Left lobe of liver (tissue), 2 donors: ENCODE measurements at regions not wholly inside any gene's neighbourhood (a gene's known extent, or its start where the extent isn't known, plus 50 kb on each side); places are given as distances from the start of the nearest gene placed in this dataset.
A peak's percentile ranks its signal among the peaks of the same experiment; 100 is the strongest.
"Not testable (repeated sequence)": the region's sequence is repeated elsewhere in the genome, so short reads cannot be mapped to it uniquely, and the experiment has no call there.

Experiments
- ATAC-seq: fragments of 200-7000 bp; cut with Tn5 transposase; one replicate; pipeline ENCODE4 v1.9.1; 2020; ENCODE audit warnings: mild to moderate bottlenecking, moderate library complexity
- DNase-seq: peaks from one replicate; pipeline ENCODE4 v3.0.0-alpha.2; 2020; ENCODE audit warnings: low spot score
- donor health status: DM: no; HTN: no; CAD: no; lungs with moderate emphysema.
- donor health status: DM: no; HTN: yes; CAD: no.

DNA sequence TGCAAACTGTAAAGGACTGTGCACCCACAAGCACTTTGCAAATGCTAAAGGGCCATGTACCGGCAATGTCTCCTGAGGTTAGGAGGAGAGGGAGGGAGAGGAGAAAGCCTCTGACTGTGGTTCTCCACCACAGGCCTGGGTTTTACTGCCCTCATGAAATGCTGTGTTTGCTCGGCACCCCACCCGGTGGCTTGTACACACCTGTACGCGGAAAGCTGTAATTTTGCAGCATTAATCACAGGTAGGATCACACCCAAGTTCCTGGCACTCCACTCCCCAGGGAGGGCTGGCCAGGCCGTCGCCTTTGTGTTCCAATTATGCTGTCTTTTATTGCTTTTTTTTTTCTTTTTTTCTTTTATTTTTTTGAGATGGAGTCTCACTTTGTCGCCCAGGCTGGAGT is 78.5 kb upstream of the MYL10 start:
- no peak for ATAC-seq
- no peak for DNase-seq

DNA sequence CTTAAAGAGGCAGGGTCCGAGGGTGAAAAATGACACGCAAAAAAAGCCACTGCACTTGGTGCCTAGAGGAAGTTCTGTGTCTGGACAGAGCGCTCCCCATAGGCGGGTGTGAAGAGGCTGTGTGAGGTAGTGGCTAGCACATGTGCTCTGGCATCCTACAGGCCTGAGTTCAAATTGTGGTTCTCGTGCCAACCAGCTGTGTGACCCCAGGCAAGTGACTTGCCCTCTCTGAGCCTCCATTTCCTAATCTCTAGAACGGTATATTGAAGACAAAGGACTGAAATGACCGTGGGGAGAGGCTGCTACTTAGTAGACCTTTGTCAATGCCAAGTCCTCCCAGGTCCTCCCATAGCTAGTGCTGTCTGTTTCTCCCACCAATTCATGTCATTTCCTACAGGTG is 79.1 kb upstream of the MYL10 start:
- ATAC-seq (no peak), DNase-seq (no peak)

DNA sequence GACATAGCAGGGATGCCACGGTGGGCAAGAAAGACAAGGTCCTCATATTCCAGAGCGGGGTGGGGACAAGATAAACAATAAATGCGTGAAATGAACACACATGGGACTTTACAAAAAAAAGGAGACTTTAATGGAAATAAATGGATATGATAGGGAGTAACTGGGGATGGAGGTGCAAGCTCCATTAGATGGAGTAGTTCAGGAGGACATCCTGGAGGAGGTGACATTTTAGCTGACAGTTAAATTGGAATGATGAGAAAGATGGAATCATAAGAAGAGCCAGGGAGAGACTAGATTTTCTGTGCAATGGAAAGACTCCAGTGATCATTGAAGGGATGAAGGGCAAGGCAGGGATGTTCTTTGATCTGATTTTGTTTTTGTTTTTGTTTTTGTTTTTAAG is 83.6 kb upstream of the MYL10 start:
- ATAC-seq (no peak), DNase-seq (no peak)

DNA sequence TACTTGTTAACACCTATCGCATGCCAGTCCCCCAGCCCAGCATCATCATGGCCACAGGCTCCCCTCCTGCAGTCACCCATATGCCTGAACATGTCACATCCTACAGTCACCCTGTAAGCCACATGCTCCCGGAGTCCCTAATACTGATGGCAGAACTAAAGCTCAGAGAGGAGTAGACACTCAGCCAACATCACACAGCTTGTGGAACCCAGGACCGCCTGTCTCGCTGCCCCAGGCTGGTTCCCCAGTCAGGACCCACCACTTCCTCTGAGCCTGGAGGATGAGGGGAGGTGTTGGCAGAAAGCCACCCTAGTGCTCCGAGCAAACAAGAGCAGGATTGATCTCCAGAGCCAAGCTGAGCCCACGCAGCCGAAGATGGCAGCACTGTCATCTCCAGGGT is 85.0 kb upstream of the MYL10 start:
- ATAC-seq, result no peak
- DNase-seq, result no peak

DNA sequence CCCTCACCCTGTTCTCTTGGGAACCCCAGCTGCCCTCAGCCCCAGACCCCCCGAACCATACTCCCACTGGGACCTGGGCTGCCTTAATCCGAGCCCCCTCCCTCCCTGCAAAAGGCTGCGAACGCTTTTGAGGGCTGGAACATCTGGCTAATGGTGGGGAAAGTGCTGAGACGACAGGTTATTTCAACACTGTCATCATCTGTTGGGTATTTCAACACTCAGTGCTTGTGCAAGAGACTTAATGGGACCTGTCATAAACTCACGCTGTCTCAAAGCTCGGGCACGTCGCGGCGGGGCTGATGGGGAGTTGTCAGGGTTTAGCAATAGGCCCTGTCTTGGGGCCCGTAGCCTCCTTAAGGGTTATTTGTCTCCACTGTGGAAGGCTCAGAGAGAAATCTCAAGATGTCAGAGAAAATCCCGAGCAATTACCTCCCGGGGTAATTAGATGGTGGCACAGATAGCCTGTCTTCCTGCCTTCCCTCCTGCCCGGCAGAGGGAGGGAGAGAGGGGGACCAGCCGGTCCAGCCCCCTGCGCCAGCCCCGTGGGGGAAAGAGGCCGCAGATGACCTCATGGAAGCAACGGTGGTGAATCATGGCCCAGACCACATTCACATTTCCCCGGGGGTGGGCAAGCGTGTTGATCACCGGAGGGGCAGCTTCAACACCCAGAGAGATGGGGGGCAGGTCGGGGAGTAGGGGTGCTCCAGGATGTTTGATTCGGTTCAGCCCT is 88.7 kb upstream of the MYL10 start:
- ATAC-seq (peak; percentile 93), DNase-seq (peak; percentile 62)

DNA sequence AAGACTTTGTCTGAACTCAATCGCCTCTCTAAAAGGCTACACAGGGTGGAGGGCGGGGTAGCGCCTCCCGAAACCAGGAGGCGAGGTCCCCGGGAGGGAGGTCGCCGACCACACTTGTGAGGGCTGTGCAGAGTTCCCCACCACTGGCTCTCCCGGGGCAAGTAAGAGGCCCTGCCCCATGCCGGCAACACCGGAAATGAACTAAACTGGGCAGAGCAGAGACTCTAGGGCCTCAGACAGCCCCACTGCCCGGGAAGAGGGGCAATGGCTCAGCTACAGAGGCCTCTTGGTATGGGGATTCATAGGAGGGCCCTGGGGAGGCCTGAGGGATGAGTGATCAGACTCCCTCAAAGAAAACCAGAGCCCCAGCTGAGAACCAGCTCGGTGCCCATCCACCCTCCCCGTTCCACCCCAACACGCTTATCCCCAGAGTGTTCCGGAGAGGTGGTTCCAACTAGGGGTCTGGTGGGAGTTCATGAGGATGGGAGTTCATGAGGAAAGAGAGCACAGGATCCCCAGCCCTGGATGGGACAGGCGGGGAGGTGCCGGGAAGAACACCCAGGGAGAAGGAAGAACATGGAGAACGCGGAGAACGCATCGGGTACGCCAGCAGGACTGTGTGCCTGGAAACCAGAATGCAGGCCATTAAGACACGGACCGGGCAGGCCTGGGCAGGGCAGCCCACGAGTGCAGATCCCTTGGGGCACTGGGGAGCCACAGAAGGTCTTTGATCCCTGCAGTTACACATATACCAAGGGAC is 89.4 kb upstream of the MYL10 start:
- ATAC-seq, result peak; percentile 15
- no peak for DNase-seq

DNA sequence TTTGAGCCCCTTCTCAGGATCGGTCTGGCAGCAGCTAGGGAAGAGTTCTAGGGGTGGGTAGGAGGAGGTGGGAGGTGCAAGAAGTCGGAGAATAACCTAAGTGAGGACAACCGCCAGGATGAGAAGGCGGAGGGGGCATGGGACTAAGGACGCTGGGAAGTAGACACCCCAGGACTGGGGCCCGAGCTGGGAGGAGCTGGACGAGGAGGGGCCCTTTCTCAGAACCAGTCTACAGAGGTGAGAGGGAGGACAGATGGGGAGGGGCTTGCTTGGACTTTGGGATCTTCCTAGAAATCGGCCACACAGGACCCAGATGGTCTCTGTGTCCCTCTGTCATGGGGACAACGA is 90.0 kb upstream of the MYL10 start:
- no peak for DNase-seq

DNA sequence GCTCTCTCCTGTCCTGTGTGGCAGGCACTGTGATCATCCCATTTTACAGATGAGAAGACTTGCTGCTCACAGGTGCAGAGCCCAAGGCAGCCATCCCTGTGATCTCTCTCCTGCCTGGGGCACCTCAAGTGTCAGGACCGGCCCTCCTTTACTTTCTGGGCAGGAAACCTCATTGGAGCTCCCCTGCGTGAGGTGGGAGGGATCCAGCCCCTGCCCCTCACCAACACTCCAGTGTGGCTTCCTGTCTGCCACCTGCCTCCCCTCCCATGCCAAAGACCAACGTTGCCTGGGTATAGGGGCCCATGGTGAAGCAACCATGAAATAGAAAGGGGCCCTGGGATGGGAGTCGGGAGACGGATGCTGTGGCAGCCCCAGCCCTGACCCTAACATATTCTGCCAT is 91.2 kb upstream of the MYL10 start:
- ATAC-seq, result no peak
- DNase-seq, result no peak

More for the DNA sequence above, 90.0 kb upstream of the MYL10 start:
- ATAC-seq, result no peak

DNA sequence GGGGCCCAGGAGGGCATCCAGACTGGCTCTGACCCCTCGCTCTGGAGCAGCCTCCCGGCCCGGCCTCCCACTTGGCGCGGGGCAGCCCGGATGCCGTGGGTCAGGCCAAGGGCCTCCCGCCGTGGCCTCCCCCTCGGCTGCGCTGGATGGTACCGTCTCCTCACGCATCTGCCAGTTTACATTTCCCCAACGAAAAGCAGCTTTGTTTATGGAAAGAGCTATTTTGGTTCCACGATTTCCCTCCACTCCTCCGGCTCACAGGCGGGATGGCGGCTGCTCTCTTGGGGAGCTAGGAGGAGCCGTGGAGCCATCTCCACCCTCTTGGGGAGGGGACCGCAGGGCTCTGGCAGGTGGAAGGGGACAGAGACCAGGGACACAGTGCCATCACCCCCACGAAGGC is 93.2 kb upstream of the MYL10 start:
- ATAC-seq, result no peak

DNA sequence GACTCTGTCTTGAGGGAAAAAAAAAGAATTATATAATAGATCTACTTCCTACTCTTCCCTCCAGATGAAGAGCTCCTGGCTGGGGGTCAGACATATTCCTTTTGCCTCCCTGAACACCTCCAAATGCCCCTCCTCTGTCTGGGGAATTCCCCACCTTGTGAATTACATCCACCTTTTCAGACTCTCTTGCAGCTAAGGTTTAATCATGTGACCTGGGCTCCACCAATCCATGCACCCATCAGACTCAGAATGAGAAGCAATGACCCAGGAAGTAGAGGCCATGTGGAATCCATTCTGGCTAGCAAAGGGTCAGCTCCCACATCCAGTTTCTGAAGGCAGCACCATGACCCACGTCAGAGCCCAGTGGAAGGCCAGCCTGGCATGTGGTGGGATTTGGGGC is 93.6 kb upstream of the CUX1 start:
- no peak for ATAC-seq
- DNase-seq, result no peak

More for the DNA sequence above, 93.2 kb upstream of the MYL10 start:
- DNase-seq, result no peak

DNA sequence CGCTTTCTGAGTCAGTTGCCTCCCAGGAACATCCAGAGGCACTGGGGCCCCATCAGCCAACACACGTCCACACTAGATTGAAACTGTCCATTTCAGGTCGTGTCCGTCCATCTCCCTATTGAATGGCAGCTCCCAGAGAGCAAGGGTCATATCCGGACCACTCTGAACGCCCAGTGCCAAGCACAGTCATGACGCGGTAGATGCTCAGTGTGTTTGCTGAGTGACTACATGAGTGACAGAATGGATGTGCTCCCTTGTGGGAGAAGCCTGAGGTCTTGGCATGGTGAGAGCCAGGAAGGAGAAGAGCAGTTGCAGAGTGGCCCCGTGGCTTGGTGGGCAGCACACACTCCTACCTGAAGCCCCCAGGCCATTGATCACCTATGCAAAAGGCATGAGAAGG is 92.5 kb upstream of the CUX1 start:
- ATAC-seq (no peak), DNase-seq (no peak)

DNA sequence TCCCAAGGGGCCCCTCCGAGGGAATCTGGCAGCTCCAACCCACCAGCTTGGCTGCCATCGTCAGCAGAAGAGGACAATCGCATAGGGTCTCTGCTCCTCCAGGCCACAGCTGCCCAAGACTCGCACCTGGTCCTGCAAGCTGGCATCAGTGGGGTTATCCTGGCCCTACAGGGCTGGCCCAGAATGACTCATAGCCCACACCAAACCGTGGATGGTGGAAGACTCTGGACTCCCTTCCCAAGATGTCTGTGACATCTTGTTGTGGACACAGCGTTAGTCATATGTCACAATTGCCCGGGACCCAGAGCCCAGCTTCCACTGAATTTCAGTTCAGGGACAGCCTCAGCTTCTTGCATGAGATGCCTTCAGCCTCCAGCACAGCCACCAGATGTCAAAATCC is 91.5 kb upstream of the CUX1 start:
- DNase-seq (no peak), ATAC-seq (no peak)

DNA sequence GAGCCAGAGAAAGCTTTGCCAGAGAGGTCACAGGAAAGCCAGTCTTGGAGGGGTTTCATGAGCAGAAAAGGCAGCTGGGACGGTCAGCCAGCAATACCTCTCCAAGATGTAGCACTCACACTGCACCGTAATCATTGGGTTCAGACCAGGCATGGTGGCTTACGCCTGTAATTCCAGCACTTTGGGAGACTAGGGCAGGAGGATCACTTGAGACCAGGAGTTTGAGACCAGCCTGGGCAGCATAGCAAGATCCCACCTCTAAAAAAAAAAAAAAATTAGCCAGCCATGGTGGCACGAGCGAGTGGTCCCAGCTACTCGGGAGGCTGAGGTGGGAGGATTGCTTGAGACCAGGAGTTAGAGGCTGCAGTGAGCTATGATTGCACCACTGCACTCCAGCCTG is 90.2 kb upstream of the CUX1 start:
- ATAC-seq (no peak), DNase-seq (no peak)

DNA sequence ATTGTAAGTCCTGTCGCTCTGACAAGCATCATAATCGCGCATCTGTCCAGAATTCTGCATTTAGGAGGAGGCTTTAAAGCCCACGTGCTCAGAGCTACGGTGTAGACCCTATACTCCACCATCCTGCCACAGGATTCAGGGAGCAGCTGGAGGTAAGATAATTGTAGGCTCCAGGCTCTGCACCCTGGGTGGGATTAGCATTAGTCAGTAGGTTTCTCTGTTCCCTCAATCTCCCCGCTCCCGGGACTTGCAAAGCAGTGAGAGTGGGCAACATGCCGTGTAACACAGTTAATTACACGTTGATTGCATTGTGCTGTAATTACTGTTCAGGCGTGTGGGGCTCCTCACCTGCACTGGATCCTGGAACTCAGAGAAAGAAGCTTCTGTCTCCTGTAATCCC is 89.3 kb upstream of the CUX1 start:
- no peak for ATAC-seq
- no peak for DNase-seq

DNA sequence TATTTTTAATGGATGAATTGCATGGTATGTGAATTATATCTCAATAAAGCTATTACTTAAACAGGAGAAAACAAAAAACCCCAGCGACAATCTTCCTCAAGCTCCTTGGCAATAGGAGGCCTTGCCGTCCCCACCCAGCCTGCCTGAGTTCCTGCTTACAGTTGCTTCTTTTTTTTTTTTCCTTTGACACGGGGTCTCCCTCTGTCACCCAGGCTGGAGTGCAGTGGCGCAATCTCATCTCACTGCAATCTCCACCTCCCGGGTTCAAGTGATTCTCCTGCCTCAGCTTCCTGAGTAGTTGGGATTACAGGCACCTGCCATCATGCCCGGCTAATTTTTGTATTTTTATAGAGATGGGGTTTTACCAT is 88.6 kb upstream of the CUX1 start:
- not testable (repeated sequence) for ATAC-seq

DNA sequence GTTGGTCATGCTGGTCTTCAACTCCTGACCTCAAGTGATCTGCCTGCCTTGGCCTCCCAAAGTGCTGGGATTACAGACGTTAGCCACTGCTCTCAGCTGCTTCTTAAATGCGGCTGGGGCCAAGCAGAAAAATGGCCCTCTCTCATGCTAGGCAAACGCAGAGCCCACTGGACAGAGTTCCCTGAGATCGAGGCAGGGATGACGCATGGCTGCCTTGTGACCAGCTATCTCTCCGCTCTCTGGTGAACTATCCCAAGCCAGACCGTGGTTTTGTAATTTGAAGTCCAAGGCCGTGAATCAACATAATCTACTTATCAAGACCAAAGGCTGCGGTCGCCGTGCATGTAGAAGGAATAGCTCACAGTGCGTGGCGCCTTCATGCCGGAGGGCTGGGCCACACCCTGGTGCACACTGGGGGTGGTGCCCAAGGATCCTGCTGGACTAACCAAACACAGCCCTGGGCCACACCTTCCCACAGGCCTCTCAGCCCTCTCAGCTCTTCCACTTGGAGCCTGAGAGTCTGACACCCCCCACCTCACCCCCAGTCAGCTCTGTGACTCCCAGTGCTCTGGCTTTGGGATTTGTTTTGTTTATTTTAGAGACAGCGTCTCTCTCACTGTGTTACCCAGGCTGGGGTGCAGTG is 88.1 kb upstream of the CUX1 start:
- no peak for DNase-seq
- ATAC-seq, result no peak

More for the DNA sequence above, 88.6 kb upstream of the CUX1 start:
- DNase-seq, result not testable (repeated sequence)

DNA sequence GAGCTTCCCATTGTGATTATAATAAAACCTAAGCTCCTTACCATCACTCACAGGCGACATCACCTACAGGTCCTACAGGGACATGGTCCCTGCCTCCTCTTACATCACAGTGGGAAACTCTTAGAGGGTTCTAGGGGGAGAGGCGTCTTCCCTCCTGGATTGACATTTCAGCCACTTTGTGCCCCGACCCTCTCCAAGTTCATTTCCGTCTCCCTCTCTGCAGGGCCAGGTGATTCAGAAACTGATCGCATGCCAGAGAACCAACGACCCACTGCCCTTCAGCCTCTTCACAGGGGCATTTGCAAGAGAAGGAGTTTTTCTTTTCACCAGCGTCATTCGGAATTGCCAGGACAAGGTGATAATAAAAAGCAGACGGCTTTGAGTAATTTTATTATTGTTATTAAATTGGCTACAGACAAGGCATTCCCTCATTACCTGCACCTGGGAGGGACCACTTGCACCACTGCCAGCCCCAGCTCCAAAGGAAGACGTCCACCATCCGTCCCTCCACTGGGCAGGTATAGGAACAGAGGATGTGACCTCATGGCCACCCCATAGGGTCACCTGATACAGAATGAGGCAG is 85.8 kb upstream of the CUX1 start:
- no peak for DNase-seq

DNA sequence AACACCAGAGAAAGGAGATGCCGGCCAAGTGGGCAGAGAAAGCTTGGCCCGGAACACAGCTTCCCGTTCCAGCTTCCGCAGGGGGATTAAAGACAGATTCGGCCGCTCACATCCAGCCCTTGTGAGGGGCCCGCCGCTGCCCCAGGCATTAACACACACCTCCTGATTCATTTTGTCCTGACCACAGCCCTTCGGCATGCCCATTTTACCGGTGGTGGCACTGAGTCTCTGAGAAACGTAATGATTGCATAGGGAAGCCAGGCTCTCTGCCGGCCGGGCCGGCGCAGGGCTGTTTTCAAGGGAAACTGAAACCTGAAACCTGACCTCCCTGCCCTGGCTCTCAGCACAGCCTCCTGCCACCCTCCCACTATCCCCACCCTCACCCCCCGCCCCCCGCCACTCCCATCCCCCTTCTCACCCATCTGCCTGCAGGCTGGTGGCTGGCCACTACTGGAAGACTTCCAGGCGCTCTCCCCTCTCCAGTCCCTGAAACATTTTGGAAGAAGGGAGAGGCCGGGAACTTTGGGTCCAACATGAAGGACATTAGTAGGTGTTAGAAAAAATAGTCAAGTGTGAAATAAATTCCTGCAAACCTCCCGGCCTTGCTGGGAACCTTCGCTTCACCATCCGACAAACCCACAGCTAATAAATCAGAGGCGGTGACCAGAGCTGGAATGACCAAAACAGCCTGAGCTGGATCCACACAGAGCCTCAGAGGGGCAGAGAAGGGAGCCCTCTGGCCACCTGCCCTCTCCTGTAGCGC is 83.5 kb upstream of the CUX1 start:
- peak; percentile 70 for DNase-seq
- ATAC-seq, result peak; percentile 94

More for the DNA sequence above, 85.8 kb upstream of the CUX1 start:
- no peak for ATAC-seq

DNA sequence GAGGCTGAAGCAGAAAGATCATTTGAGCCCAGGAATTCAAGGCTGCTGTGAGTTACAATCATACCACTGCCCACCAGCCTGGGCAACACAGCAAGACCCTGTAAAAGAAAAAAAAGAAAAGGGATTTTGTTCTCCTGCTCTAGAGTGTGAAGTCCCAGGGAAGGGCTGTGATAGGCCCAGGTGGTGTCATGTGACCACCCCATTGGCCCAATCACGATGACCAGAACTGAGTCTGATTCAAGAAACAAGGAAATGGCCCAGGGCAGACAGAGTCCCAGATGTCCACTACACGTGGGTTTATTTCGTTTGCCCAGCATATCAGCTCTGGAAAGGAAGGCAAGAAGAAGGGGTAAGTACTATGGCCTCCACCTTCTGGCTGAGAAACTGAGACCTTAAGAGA is 81.3 kb upstream of the CUX1 start:
- no peak for DNase-seq
- no peak for ATAC-seq

DNA sequence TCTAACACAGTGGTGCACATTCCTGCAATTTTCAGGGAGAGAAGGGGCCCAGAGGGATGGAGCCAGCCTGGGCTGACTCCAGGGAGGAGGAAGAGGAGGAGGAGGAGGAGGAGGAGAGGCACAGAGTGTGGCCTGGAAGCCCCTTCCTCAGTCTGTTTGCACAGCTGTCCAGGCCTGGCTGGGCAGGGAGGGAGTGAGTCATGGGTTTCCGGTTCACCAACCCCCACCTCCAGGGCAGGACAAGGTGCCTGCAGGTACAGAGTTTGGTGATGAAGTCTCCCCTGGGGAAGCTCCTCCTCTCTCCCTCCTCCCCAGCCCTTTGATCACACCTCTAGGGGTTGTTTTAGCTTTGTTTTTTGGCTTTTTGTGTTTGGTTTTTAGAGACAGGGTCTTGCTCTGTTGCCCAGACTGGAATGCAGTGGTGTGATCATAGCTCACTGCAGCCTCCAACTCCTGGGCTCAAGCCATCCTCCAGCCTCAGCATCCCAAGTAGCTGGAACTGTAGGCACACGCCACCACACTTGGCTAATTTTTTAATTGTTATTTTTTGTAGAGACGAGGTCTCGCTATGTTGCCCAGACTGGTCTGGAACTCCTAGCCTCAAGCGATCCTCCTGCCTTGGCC is 77.5 kb upstream of the CUX1 start:
- no peak for ATAC-seq

More for the DNA sequence above, 77.5 kb upstream of the CUX1 start:
- no peak for DNase-seq
